NCI-H1105 treated with DMSO at 0.1 percent for 48 hours (cell line): ENCODE measurements at regions not wholly inside any gene's neighbourhood (a gene's known extent, or its start where the extent isn't known, plus 50 kb on each side); places are given as distances from the start of the nearest gene placed in this dataset.

Experiments
- DNase-seq: peaks from one replicate; lab custom pipeline; 2025; lab: John Stamatoyannopoulos, UW

DNA sequence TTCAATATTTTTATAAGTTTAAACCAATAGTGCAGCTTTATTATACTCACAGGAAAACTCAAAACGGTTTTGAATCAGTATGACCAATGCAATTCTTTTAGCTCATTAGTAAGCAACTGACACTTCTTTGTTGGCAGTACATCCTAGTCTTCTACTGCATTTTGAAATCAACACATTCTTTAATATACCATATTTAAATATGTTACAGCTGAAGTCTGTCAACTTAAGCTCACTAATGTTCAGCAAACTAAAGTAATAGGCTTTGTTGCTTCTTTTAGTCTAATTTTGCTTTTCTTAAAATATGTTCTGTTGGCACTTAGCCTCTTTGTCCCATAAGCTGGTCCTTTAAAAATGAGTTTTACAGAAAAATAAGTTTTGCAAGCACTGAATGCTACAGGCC is 55.4 kb upstream of the CCBE1 start:
- DNase-seq: no peak

DNA sequence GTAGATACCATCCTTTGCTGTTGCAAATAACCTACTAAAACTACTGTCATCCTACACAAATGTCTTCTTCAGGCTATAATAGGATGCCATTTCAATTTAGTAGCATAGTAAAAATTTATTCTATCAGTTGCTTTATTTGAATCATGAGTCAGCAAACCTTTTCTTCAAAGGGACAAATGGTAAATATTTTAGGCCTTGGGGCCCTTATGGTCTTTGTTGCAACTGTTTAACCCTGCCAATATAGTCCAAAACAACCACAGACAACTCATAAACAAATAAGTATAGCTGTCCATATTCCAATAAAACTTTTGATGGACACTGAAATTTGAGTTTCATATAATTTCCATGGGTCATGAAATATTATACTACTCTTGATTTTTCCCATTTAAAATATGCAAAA is 54.0 kb upstream of the CCBE1 start:
- no peak for DNase-seq

GRCh38 chr18:59748628-59749360 is 51.6 kb upstream of the CCBE1 start:
- DNase-seq: no peak
